B cell (primary cell): ENCODE measurements at regions not wholly inside any gene's neighbourhood (a gene's known extent, or its start where the extent isn't known, plus 50 kb on each side); places are given as distances from the start of the nearest gene placed in this dataset.

ENCODE experiments used
- ATAC-seq: fragments of 200-7000 bp; cut with Tn5 transposase; one replicate; pipeline ENCODE4 v1.10.0; 2021; ENCODE audit warnings: low read depth, mild to moderate bottlenecking, moderate number of reproducible peaks, moderate library complexity
- CTCF ChIA-PET: fragments of 350-600 bp; sonication (Branson Sonifier 250); formaldehyde crosslinking; loops from one replicate; lab custom pipeline; 2021; ENCODE audit warnings: antibody characterized with exemption, inconsistent platforms; lab: Charles Lee
- POLR2A ChIA-PET: fragments of 350-600 bp; sonication (Branson Sonifier 250); formaldehyde crosslinking; loops from one replicate; lab custom pipeline; 2021; ENCODE audit warnings: antibody characterized with exemption; lab: Charles Lee
- DNase-seq: peaks from one replicate; pipeline ENCODE4 v3.0.0; 2013
- H2AFZ ChIP-seq: 2 replicates; pipeline ENCODE4 v1.6.1; 2012; ENCODE audit warnings: mild to moderate bottlenecking, low read depth, low read length; ENCODE audit not compliant: insufficient read depth, poor library complexity, severe bottlenecking
- H3K27ac ChIP-seq, 2 donors: 1 replicate in 1 of 2; 2 replicates in 1 of 2; pipeline ENCODE4 v1.5.1; 2012 to 2013; ENCODE audit warnings: low read length in 2 of 2, mild to moderate bottlenecking in 2 of 2, moderate library complexity in 1 of 2
- H3K27me3 ChIP-seq, 4 experiments: fragments of 200-600 bp in 1 of 4; sonication (generic) in 1 of 4; replicated peaks in 1 of 4; 1 replicate in 2 of 4; 2 replicates in 2 of 4; pipeline versions ENCODE4 v1.6.1 to v1.7.0; 2013 to 2016; ENCODE audit warnings: low read length in 3 of 4, mild to moderate bottlenecking in 2 of 4, mixed read lengths in 1 of 4, moderate library complexity in 1 of 4; ENCODE audit not compliant: insufficient read depth in 4 of 4, control insufficient read depth in 3 of 4; ENCODE audit errors: control extremely low read depth in 1 of 4
- H3K36me3 ChIP-seq, 2 experiments: replicated peaks in 1 of 2; 1 replicate in 1 of 2; 2 replicates in 1 of 2; pipeline versions ENCODE4 v1.6.1 to v1.7.1; 2013; ENCODE audit warnings: low read length in 1 of 2; ENCODE audit not compliant: insufficient read depth in 2 of 2, control insufficient read depth in 1 of 2; ENCODE audit errors: control extremely low read depth in 1 of 2, extremely low read depth in 1 of 2
- H3K4me1 ChIP-seq, 2 donors: fragments of 200-600 bp in 1 of 2; sonication (generic) in 1 of 2; 1 replicate in 1 of 2; 2 replicates in 1 of 2; pipeline versions ENCODE4 v1.5.1 to v1.6.1; 2013 to 2017; ENCODE audit warnings: low read length in 2 of 2; ENCODE audit not compliant: control insufficient read depth in 2 of 2, insufficient read depth in 2 of 2
- H3K4me2 ChIP-seq: replicated peaks from 2 replicates; pipeline ENCODE3; 2012; ENCODE audit warnings: mild to moderate bottlenecking, low read depth, low read length; ENCODE audit not compliant: poor library complexity, severe bottlenecking
- H3K4me3 ChIP-seq, 5 experiments: fragments of 200-600 bp in 1 of 5; sonication (generic) in 1 of 5; 1 replicate in 3 of 5; 2 replicates in 2 of 5; pipeline versions ENCODE4 v1.5.1 to v1.7.0; 2011 to 2016; ENCODE audit warnings: low read length in 4 of 5, mild to moderate bottlenecking in 4 of 5, low read depth in 2 of 5, control low read depth in 1 of 5, moderate library complexity in 1 of 5; ENCODE audit not compliant: insufficient read depth in 1 of 5; ENCODE audit errors: control extremely low read depth in 1 of 5, extremely low read depth in 1 of 5
- H3K79me2 ChIP-seq: fragments of 200-600 bp; sonication (generic); one replicate; pipeline ENCODE4 v1.6.0; 2016; ENCODE audit warnings: low read length; ENCODE audit not compliant: control insufficient read depth, insufficient read depth
- H3K9ac ChIP-seq: fragments of 200-600 bp; sonication (generic); 2 replicates; pipeline ENCODE4 v1.6.1; 2017; ENCODE audit warnings: mild to moderate bottlenecking, low read length, moderate library complexity
- H3K9me3 ChIP-seq, 3 donors: one replicate each; pipeline versions ENCODE4 v1.6.1 to v1.7.1; 2013; ENCODE audit warnings: low read length in 2 of 3; ENCODE audit not compliant: control insufficient read depth in 2 of 3, insufficient read depth in 1 of 3; ENCODE audit errors: control extremely low read depth in 1 of 3
- H4K20me1 ChIP-seq: 2 replicates; pipeline ENCODE4 v1.6.0; 2012; ENCODE audit warnings: mild to moderate bottlenecking, low read length; ENCODE audit not compliant: insufficient read depth, control insufficient read depth, poor library complexity, severe bottlenecking
- H3K27ac Mint-ChIP-seq: one replicate; pipeline ENCODE4 v1.8.0; 2021; ENCODE audit warnings: mixed read lengths
- H3K27me3 Mint-ChIP-seq: one replicate; pipeline ENCODE4 v1.8.0; 2021; ENCODE audit warnings: mixed read lengths
- H3K4me1 Mint-ChIP-seq: one replicate; pipeline ENCODE4 v1.8.0; 2021; ENCODE audit warnings: mixed read lengths
- H3K4me3 Mint-ChIP-seq: one replicate; pipeline ENCODE4 v1.8.0; 2021; ENCODE audit warnings: mixed read lengths
- H3K9me3 Mint-ChIP-seq: one replicate; pipeline ENCODE4 v1.8.0; 2022; ENCODE audit warnings: mixed read lengths; ENCODE audit not compliant: insufficient read depth
- CTCF ChIP-seq: fragments of 200-600 bp; IDR thresholded peaks from one replicate; pipeline ENCODE4 v1.8.0; 2022; ENCODE audit warnings: antibody characterized with exemption, mild to moderate bottlenecking
- EZH2 ChIP-seq: IDR thresholded peaks from 2 replicates; pipeline ENCODE4 v1.6.1; 2012; ENCODE audit warnings: borderline replicate concordance, low read depth, mild to moderate bottlenecking, moderate library complexity, low read length; ENCODE audit not compliant: insufficient read depth, poor library complexity, severe bottlenecking
- whole genome bisulfite sequencing: methylation state at CpG from one replicate; pipeline ENCODE4 v1.1.5; 2013; ENCODE audit warnings: missing lambda C conversion rate; ENCODE audit not compliant: insufficient coverage; 5-methylcytosine and 5-hydroxymethylcytosine counted together
- intact Hi-C: fragments of 100-400 bp; cut with micrococcal nuclease; formaldehyde crosslinking; loops from one replicate; pipeline ENCODE4 v1.10.0; 2022

GRCh38 chrX:98548519-98548918 lies 1664.8 kb downstream of the RPA4 start:
- H3K4me1 ChIP-seq: no peaks in the 10 kb centered on the region
- ChIA-PET CTCF (no interaction called here), POLR2A (no interaction called here)
- H4K20me1 ChIP-seq: no peaks in the 10 kb centered on the region
- no peak overlapping the region for H3K27ac ChIP-seq
- Mint-ChIP-seq H3K4me3 (no peak overlapping the region), H3K27me3 (no peaks in the 10 kb centered on the region), H3K9me3 (peaks cover 3% of the 10 kb centered on the region), H3K4me1 (no peaks in the 10 kb centered on the region), H3K27ac (no peak overlapping the region)
- no peak overlapping the region for H2AFZ ChIP-seq
- no CpG with 5 or more reads among the region's 2 CpGs for WGBS
- no peaks in the 10 kb centered on the region for H3K9me3 ChIP-seq
- no peak overlapping the region for H3K9ac ChIP-seq
- ATAC-seq (no peak), DNase-seq (no peak)
- H3K79me2 ChIP-seq: no peaks in the 10 kb centered on the region
- H3K36me3 ChIP-seq: no peaks in the 10 kb centered on the region
- H3K4me2 ChIP-seq: no peak overlapping the region
- no peak overlapping the region for H3K4me3 ChIP-seq
- H3K27me3 ChIP-seq: no peaks in the 10 kb centered on the region
- TF ChIP-seq CTCF: no peak
- no peak for TF ChIP-seq EZH2
- intact Hi-C loops: no loop called here

- Histone ChIP-seq H3K36me3 (no peaks in the 10 kb centered on the region), H3K4me3 (no peak overlapping the region), H3K79me2 (no peaks in the 10 kb centered on the region), H3K9ac (no peak overlapping the region), H3K4me2 (no peak overlapping the region), H3K4me1 (no peaks in the 10 kb centered on the region), H3K9me3 (no peaks in the 10 kb centered on the region), H3K27me3 (no peaks in the 10 kb centered on the region), H4K20me1 (no peaks in the 10 kb centered on the region), H3K27ac (no peak overlapping the region), H2AFZ (no peak overlapping the region)
- Mint-ChIP-seq H3K27ac (no peak overlapping the region), H3K4me1 (no peaks in the 10 kb centered on the region), H3K9me3 (no peaks in the 10 kb centered on the region), H3K27me3 (no peaks in the 10 kb centered on the region), H3K4me3 (no peak overlapping the region)
- no peak for DNase-seq
- WGBS: no CpG with 5 or more reads among the region's 2 CpGs
- no peak for ATAC-seq
- CTCF ChIA-PET: no interaction called here
- intact Hi-C loops: no loop called here
- TF ChIP-seq CTCF (no peak), EZH2 (no peak)
- POLR2A ChIA-PET: no interaction called here
Observed at GRCh38 chrX:98568795-98569194, 1685.1 kb downstream of the RPA4 start.
